AG09319 (cell line): ENCODE measurements at regions not wholly inside any gene's neighbourhood (a gene's known extent, or its start where the extent isn't known, plus 50 kb on each side); places are given as distances from the start of the nearest gene placed in this dataset.
"Not testable (repeated sequence)": the region's sequence is repeated elsewhere in the genome, so short reads cannot be mapped to it uniquely, and the experiment has no call there.

Experiments
- DNase-seq: peaks from one replicate; pipeline ENCODE4 v3.0.0-alpha.2; 2010; ENCODE audit warnings: low read depth; ENCODE audit errors: extremely low read depth
- CTCF ChIP-seq: IDR thresholded peaks from 2 replicates; pipeline ENCODE4 v1.5.1; 2011; ENCODE audit warnings: low read depth, mild to moderate bottlenecking, inconsistent platforms, low read length, moderate library complexity

- TF ChIP-seq CTCF: no peak
- no peak for DNase-seq
Measured at GRCh38 chr13:80921541-80921940, 580.6 kb upstream of the SPRY2 start.

- no peak for TF ChIP-seq CTCF
- no peak for DNase-seq
Measured at GRCh38 chr13:80906860-80907259, 565.9 kb upstream of the SPRY2 start.

- DNase-seq: no peak
Measured at GRCh38 chr13:80904386-80904785, 563.5 kb upstream of the SPRY2 start.

GRCh38 chr13:80903911-80904310 lies 563.0 kb upstream of the SPRY2 start:
- DNase-seq: no peak
- no peak for TF ChIP-seq CTCF

More at GRCh38 chr13:80904386-80904785, 563.5 kb upstream of the SPRY2 start:
- no peak for TF ChIP-seq CTCF

- DNase-seq: no peak
- no peak for TF ChIP-seq CTCF
Measured at GRCh38 chr13:80901530-80901929, 560.6 kb upstream of the SPRY2 start.

- no peak for TF ChIP-seq CTCF
- DNase-seq: no peak
Measured at GRCh38 chr13:80901111-80901510, 560.2 kb upstream of the SPRY2 start.

GRCh38 chr13:80900561-80900960 lies 559.6 kb upstream of the SPRY2 start:
- DNase-seq: no peak
- TF ChIP-seq CTCF: no peak

- not testable (repeated sequence) for DNase-seq
Measured at GRCh38 chr13:80897641-80898040, 556.7 kb upstream of the SPRY2 start.
